Right renal pelvis (tissue), 4 donors: ENCODE measurements at regions not wholly inside any gene's neighbourhood (a gene's known extent, or its start where the extent isn't known, plus 50 kb on each side); places are given as distances from the start of the nearest gene placed in this dataset.

Experiments used
- DNase-seq, 4 donors: peaks; one replicate each; pipeline ENCODE4 v3.0.0-alpha.2; 2013; ENCODE audit warnings: low read depth in 4 of 4, low spot score in 3 of 4, missing footprints in 1 of 4

DNA sequence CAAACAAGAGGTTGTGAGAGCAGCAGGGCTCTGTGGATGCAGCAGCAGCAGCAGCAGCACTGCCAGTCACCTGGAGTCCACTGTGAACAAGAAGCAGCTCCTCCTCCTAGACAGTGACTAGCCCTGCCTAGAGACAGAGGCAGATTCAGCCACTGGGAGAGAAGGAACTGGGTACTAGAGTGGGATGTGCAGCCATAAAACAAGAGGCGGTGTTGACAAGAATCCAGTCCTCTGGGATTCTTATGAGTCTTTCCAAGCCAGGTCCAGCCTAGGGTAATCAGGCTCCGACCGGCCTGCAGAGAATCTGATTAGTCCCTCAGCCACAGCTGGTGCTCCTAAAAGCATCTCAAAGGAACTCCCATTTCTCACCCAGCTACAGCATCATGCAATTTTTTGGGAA, 83.9 kb upstream of the USP47 start:
- no peak for DNase-seq

GRCh38 chr11:11756718-11757117, 85.1 kb upstream of the USP47 start:
- no peak for DNase-seq

GRCh38 chr11:11755871-11756270, 85.9 kb upstream of the USP47 start:
- DNase-seq = no peak

DNA sequence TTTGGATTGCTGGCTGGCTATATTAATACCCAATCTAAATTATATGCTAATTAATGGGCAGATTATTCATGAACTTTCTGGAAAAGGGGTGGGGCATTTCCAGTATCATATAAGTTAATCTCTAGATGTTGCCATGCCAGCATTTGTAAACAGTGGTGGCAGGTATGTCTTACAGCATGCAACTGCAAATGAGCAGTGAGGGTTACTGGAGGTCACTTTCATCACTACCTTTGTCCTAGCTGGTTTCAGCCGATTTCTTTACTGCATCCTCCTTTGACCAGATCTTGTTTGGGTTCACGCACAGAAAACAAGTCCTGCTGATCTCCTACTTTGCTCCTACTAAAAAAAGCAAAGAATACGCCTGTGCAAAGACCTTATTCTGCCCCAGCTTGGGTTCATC, 89.1 kb upstream of the USP47 start:
- DNase-seq = no peak

GRCh38 chr11:11750017-11750878, 91.5 kb upstream of the USP47 start:
- DNase-seq = no peak

- no peak for DNase-seq
These were observed 92.9 kb upstream of the USP47 start for GRCh38 chr11:11748706-11749365.

GRCh38 chr11:11747570-11747969, 94.2 kb upstream of the USP47 start:
- no peak for DNase-seq

GRCh38 chr11:11746449-11746848, 95.3 kb upstream of the USP47 start:
- no peak for DNase-seq

DNA sequence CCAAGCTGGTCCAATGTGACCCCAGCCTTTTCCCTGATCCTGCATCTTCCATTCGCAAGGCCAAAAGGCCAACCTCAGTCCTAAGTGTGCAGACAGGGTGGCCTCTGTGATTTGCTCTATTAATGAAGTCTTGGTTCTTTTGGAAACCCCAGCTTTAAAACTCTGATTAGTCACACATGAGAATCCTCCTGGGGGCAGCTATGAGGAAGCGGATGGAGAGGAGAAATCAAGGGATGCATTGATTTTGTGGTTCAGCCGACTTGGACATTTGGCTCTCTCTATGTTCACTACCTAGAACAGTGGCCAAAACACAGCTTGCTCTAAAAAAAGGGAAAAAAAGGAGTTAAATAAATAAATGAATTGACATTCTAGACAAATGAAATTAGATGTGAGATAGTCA, 98.6 kb upstream of the USP47 start:
- DNase-seq = no peak

GRCh38 chr11:11742486-11742885, 99.3 kb upstream of the USP47 start:
- DNase-seq = no peak

DNA sequence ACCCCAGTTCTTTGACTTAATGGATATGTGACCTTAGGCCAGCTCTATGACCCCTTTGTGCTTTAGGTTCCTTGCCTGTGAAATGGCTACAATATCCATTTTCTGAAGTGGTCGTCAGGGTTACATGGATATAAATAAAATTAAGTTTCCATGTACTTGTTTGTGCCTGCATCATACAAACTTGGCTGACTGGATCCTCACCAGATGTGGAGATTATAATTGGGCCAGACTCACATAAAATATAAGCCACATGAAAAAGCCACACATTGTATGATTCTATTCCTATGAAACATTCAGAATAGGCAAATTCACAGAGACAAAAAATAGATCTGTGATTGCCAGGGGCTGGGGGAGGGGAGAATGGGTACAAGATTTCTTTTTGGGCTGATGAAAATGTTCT, 100.9 kb upstream of the USP47 start:
- no peak for DNase-seq

DNA sequence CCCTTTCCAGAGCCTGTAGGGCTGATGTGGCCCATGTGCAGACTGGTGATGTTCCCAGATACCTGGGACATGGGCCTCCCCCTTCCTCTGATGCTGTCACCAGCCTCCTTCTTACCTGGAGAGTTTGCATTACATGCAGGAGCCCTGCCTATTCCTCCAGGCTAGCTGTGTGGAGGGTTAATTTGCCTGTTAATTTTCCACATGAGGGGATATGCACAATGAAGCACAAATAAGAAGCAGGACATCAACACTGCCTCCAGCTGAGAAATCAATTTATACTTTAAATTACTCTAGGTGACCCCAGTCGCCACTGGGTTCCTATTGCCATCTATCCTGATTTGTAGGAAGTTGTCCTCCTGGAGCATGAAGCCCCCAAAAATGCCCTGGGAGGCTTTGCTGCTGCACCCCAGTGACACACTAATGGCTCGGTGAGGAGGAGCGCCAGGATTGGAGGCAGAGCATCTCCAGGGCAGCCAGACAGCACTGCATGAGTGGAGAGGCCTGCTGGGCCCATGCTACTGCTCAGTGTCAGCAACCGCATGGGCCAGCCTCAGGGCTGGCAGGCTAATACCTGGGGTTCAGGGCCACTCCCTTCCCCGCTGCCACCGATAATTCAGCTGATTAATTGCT, 101.6 kb upstream of the USP47 start:
- DNase-seq = peak in 1 of 4 donors; percentile 39

- DNase-seq = no peak
These were observed 103.4 kb upstream of the USP47 start for GRCh38 chr11:11738370-11738769.

DNA sequence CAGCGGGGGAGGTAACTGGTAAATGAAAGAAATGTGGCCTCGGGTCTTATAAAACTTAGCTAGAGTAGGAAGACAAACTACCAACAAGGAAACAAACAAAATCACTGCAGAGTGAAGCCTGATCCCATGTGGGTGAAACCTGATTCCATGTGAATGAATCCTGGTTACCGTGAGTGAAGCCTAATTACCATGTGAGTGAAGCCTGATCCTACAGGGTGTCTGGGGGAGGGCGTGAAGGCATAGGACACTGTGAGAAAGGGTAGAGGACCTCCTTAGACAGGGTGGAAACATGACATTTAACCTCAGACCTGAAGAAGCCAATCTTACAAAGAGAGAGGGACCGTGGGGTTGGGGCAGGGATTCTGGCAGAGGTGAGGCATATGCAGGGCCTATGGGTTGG, 106.2 kb upstream of the USP47 start:
- DNase-seq = no peak

DNA sequence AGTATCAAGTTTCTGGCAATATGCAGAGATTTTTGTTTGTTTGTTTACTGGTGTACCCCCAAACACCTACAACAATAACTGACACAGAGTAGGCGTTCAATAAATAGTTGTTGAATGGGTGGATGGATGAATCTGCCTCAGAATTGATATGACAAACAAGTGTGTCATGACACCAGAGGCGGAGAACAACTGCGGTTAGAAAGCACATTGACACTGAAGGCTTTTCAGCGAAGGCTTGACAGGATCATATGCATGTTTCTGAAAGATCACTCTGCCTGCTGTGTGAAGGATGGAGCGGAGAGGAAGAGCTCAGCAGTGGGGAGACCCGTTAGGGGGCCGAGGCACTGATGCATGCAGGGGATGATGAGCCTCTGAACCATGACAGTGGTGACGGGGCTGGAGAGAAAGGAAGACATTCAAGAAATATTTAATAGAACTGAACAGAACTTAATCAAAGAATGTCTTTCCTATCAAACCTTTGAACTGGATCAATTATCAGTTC, 108.5 kb upstream of the USP47 start:
- no peak for DNase-seq

DNA sequence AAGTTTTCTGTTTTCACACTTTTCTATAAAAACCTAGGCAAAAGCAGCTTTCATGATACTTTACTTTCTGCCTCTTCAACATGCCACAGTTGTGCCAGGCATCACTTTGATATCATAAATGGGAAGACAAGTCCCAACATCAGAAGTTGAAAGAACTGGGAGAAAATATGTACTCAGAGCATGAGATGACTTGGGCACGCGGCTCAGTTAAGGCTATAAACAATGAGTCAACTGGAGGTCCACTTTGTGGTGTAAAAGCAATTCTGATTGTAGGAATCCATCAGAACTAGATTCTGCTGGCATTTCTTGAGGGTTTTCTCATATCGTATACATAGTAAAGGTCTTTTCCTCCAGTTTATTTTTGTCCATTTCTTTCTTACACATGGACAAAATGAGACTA, 109.7 kb upstream of the USP47 start:
- no peak for DNase-seq

- no peak for DNase-seq
These were observed 109.7 kb upstream of the GALNT18 start for GRCh38 chr11:11731311-11732083.

DNA sequence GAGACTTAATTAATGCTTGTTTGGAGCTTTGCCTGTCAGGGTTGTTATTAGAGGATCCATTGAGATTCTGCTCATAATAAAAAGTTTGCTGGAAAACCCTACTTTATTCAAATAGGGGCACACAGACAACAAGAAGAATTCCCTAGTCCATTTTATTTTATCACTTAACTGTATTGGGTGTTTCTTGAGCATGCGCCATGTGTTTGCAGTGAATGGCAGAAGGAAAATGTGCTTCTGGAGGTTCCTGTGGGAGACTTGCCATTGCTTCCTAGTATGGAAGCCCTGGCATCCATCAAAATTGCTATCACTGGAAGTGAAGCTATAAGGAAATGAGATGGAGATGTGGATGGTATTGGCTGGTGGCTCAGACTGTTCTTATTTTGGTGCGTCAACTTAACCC, 106.6 kb upstream of the GALNT18 start:
- DNase-seq = no peak

- DNase-seq = no peak
These were observed 103.6 kb upstream of the GALNT18 start for GRCh38 chr11:11725438-11725837.

GRCh38 chr11:11724994-11725393, 103.2 kb upstream of the GALNT18 start:
- no peak for DNase-seq

DNA sequence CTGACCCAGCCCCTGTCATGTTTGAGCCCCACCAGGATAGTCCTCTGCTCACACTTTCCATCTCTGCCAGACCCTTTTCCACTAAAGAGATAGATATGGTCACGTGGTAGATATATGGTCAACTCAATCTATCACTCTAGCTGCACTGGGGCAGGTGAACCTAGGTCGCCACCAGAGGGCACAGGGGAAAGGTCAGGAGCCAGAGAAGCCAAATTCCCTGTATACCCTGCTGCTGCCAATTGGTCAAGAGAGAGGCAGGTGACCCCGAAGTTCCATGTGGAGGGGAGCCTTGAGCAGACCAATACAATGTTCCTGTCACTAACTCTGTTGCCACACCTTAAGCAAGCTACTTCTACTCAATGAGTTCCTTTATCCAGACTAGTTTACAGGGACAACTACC, 101.1 kb upstream of the GALNT18 start:
- no peak for DNase-seq
